ENCODE measurements at regions not wholly inside any gene's neighbourhood (a gene's known extent, or its start where the extent isn't known, plus 50 kb on each side); places are given as distances from the start of the nearest gene placed in this dataset.

DNA sequence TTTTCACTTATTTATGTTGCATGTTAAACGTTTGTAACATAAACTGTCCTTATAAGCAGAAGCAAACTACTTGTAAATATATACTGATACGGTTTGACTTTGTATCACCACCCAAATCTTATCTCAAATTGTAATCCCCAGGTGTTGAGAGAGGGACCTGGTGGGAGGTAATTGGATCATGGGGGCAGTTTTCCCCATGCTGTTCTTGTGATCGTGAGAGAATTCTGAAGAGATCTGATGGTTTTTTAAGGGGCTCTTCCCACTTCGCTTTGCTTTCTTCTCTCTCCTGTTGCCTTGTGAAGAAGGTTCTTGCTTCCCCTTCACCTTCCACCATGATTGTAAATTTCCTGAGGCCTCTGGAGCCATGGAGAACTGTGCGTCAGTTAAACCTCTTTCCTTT, 87.1 kb upstream of the MAPK10 start:
- Histone ChIP-seq H3K4me1 (replicated peaks; ENCODE audit: insufficient read depth) (peaks cover 14% of the 10 kb centered on the region), H3K36me3 (ENCODE audit: low read depth) (no peaks in the 10 kb centered on the region), H3F3A (ENCODE audit: insufficient read depth, low read depth) (peaks cover 9% of the 10 kb centered on the region), H3K27me3 (ENCODE audit: insufficient read depth, low read depth) (no peaks in the 10 kb centered on the region), H3K9me2 (ENCODE audit: insufficient read depth) (no peaks in the 10 kb centered on the region), H2AFZ (no peak overlapping the region), H3K27ac (no peak overlapping the region), H4K20me1 (ENCODE audit: insufficient read depth) (no peaks in the 10 kb centered on the region), H3K4me3 (no peak overlapping the region), H3K4me2 (no peak overlapping the region), H3K79me2 (ENCODE audit: low read depth) (no peaks in the 10 kb centered on the region), H3K9me3 (ENCODE audit: insufficient read depth, low read depth) (no peaks in the 10 kb centered on the region)
- BruUV-seq (replicated peaks), result no TSS peak
- TF ChIP-seq, protein P1, sequence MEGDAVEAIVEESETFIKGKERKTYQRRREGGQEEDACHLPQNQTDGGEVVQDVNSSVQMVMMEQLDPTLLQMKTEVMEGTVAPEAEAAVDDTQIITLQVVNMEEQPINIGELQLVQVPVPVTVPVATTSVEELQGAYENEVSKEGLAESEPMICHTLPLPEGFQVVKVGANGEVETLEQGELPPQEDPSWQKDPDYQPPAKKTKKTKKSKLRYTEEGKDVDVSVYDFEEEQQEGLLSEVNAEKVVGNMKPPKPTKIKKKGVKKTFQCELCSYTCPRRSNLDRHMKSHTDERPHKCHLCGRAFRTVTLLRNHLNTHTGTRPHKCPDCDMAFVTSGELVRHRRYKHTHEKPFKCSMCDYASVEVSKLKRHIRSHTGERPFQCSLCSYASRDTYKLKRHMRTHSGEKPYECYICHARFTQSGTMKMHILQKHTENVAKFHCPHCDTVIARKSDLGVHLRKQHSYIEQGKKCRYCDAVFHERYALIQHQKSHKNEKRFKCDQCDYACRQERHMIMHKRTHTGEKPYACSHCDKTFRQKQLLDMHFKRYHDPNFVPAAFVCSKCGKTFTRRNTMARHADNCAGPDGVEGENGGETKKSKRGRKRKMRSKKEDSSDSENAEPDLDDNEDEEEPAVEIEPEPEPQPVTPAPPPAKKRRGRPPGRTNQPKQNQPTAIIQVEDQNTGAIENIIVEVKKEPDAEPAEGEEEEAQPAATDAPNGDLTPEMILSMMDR (conservative IDR thresholded peaks at IDR 0.05), result no peak
- TF ChIP-seq EZH2 (IDR thresholded peaks at IDR 0.05; ENCODE audit: low read depth), result no peak
- no peak for DNase-seq
- intact Hi-C loops (cut with micrococcal nuclease; ENCODE audit: unreplicated experiment), result no loop called here
- ChIA-PET CTCF (no interaction called here), POLR2A (ENCODE audit: unreplicated experiment) (no interaction called here)

DNA sequence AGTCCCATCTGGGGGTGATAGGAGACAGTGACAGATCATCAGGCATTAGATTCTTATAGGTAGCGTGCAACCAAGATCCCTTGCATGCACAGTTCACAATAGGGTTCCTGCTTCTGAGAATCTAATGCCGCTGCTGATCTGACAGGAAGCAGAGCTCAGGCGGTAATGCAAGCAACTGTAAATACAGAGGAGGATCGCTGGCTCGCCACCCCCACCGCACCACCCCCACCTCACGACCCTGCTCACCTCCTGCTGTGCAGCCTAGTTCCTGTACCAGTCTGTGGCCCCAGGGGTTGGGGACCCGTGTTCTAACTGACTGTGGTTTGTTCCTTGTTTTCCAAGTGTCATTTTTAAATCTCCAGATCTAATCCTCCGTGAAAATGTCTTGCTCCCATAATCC, 89.0 kb upstream of the MAPK10 start:
- BruUV-seq (replicated peaks), result no TSS peak
- no peak overlapping the region for H2AFZ ChIP-seq
- no peak for TF ChIP-seq EZH2 (IDR thresholded peaks at IDR 0.05; ENCODE audit: low read depth)
- TF ChIP-seq, protein P1 (conservative IDR thresholded peaks at IDR 0.05), result no peak
- H3K27me3 ChIP-seq (ENCODE audit: insufficient read depth, low read depth), result no peaks in the 10 kb centered on the region
- no peaks in the 10 kb centered on the region for H3K79me2 ChIP-seq (ENCODE audit: low read depth)
- peaks cover 9% of the 10 kb centered on the region for H3F3A ChIP-seq (ENCODE audit: insufficient read depth, low read depth)
- H3K9me3 ChIP-seq (ENCODE audit: insufficient read depth, low read depth), result no peaks in the 10 kb centered on the region
- no peak overlapping the region for H3K4me3 ChIP-seq
- ChIA-PET CTCF (no interaction called here), POLR2A (ENCODE audit: unreplicated experiment) (no interaction called here)
- H3K4me2 ChIP-seq, result no peak overlapping the region
- H3K27ac ChIP-seq, result no peak overlapping the region
- intact Hi-C loops (cut with micrococcal nuclease; ENCODE audit: unreplicated experiment), result no loop called here
- H4K20me1 ChIP-seq (ENCODE audit: insufficient read depth), result no peaks in the 10 kb centered on the region
- no peak for DNase-seq
- H3K9me2 ChIP-seq (ENCODE audit: insufficient read depth), result no peaks in the 10 kb centered on the region
- H3K36me3 ChIP-seq (ENCODE audit: low read depth), result no peaks in the 10 kb centered on the region
- H3K4me1 ChIP-seq (replicated peaks; ENCODE audit: insufficient read depth), result peaks cover 32% of the 10 kb centered on the region

DNA sequence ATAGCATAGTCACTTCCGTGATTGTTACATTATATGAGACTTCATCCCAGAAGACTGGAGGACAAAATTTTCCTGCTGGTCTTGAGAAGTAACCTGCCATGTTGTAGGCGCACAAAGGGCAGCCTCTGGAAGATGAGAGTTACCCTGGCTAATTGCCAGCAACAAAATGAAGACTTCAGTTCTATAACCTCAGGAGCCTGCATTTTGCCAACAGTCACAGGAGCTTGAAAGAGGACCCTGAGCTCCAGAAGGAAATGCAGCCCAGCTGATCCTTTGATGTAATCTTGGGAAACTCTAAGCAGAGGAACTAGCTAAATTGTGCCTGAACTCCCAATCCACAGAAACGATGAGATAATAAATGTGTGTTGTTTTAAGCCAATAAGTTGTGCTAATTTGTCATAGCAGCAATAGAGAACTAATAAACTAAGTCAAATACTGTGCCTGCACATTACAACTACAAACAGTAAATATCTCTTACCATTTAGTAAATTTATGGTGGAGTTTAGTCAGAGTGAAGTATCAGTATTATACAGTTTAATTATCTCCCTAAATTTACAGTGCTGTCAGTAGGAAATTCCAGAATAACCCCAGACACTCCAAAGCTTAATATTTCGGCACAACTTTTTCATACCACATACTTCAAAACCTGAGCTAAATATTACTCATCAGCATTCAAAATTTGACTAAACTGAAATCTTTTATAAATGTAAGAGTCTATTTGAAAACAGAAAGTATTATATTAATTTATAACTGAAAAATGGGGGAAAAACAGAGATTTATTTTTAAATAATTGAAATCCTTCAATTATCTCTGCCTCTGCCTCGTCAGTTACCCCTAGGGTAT, 90.1 kb upstream of the MAPK10 start:
- intact Hi-C loops (cut with micrococcal nuclease; ENCODE audit: unreplicated experiment), result no loop called here
- Histone ChIP-seq H3K4me2 (no peak overlapping the region), H3K27me3 (ENCODE audit: insufficient read depth, low read depth) (no peaks in the 10 kb centered on the region), H3K9me2 (ENCODE audit: insufficient read depth) (no peaks in the 10 kb centered on the region), H3K36me3 (ENCODE audit: low read depth) (no peaks in the 10 kb centered on the region), H4K20me1 (ENCODE audit: insufficient read depth) (no peaks in the 10 kb centered on the region), H3F3A (ENCODE audit: insufficient read depth, low read depth) (peaks cover 14% of the 10 kb centered on the region), H2AFZ (no peak overlapping the region), H3K27ac (no peak overlapping the region), H3K4me3 (no peak overlapping the region), H3K9me3 (ENCODE audit: insufficient read depth, low read depth) (no peaks in the 10 kb centered on the region), H3K4me1 (replicated peaks; ENCODE audit: insufficient read depth) (peaks cover 42% of the 10 kb centered on the region), H3K79me2 (ENCODE audit: low read depth) (no peaks in the 10 kb centered on the region)
- no TSS peak for BruUV-seq (replicated peaks)
- TF ChIP-seq EZH2 (IDR thresholded peaks at IDR 0.05; ENCODE audit: low read depth), result no peak
- TF ChIP-seq, protein P1 (conservative IDR thresholded peaks at IDR 0.05), result no peak
- ChIA-PET CTCF (no interaction called here), POLR2A (ENCODE audit: unreplicated experiment) (no interaction called here)
- DNase-seq, result no peak
